GM18519 (cell line): ENCODE measurements at regions not wholly inside any gene's neighbourhood (a gene's known extent, or its start where the extent isn't known, plus 50 kb on each side); places are given as distances from the start of the nearest gene placed in this dataset.

Experiments used
- ATAC-seq: cut with Tn5 transposase; IDR thresholded peaks from one replicate; pipeline ENCODE4 v1.9.1; 2021; ENCODE audit warnings: mild to moderate bottlenecking, moderate library complexity; ENCODE audit not compliant: unreplicated experiment, low FRiP score

DNA sequence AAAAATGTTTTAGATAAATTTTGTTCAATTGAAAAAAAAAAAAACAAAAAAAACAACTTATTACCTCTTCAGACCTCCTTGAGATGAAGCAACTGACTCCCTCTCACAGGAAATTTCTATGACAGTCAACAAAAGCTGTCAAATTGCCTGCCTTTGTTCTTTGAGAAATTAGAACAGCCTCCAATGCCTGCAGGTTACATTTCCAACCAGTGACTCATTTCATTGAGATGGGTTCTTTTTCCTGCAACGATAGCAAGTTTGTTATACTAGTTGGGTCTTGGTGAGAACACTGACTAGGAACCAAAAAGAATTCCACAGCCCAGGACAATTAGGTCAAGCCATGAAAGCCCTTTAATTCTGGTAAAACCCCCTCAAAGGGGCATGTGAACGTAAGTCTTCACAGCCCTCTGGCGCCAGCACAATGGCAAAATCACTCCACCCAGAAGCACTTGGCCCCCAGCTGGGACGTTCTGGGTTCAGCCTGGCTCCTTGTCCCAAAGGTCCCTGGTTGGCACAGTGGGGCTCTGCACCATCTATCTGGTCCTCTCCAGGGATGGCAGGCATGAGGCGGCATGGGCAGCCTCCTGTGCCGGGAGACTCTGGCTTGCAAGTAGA, 87.0 kb downstream of the SPP2 start:
- ATAC-seq = no peak

DNA sequence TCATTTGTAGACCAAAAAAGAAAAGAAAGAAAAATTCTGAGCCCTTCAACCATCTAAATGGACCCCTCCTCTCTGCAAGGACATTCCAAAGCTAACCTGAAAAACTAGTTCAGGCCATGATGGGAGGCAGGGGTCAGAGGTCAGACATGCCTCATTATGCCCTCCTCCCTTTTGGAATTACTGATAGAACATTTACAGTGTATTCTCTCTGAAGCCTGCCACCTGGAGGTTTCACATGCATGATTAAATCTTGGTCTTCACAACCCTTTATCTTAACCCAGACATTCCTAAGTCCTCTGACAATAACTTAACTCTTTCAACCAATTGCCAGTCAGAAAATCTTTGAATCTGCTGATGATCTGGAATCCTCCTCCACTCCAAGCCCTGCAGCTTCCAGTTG, 86.0 kb downstream of the SPP2 start:
- no peak for ATAC-seq

GRCh38 chr2:234135750-234136221, 85.3 kb downstream of the SPP2 start:
- ATAC-seq = no peak

- no peak for ATAC-seq
These were observed 84.0 kb downstream of the SPP2 start for GRCh38 chr2:234134496-234134895.

- ATAC-seq = no peak
These were observed 82.5 kb downstream of the SPP2 start for GRCh38 chr2:234133004-234133403.

DNA sequence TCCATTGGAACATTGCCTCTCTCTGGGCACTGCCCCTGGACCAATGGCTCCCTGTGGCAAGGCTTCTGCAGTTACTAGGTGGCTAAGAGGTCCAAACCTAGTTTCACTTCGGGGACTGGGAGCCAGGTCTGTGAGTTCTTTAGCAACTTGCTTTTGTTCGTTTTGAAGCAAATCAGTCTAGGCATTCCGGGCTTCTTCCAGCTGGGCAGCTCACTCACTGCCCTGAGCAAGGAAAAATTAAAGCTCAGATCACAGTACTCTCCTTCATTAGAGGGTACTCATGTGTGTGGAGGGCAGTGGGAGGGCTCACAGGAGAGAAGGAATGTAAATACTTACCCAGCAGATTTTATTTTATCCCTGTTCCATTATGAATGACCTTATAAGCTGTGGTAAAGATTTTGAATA, 80.3 kb downstream of the SPP2 start:
- ATAC-seq = no peak

DNA sequence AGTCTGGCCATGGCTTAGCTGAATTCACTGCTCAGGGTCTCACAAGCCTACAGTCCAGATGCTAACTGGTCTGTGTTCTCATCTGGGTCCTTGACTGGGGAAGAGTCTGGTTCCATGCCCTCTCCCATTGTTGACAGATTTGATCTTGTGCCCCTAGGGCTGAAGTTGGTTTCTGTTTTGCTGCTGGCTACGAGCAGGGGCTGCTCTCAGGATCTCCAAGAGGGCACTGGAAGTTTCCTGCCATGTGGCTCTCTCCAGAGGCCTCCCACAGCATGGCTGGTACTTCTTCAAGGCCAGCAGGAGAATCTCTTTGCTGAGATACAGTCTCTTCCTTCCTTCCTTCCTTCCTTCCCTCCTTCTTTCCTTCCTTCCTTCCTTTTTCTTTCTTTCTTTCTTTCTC, 78.1 kb downstream of the SPP2 start:
- ATAC-seq = no peak
